DOHH2 (cell line): ENCODE measurements at regions not wholly inside any gene's neighbourhood (a gene's known extent, or its start where the extent isn't known, plus 50 kb on each side); places are given as distances from the start of the nearest gene placed in this dataset.

ENCODE experiments used
- H3F3A ChIP-seq: fragments of 200-600 bp; sonication (generic), shearing (Covaris generic); 2 replicates; pipeline ENCODE4 v1.6.0; 2016; ENCODE audit warnings: antibody characterized with exemption, mild to moderate bottlenecking; ENCODE audit not compliant: control insufficient read depth, insufficient read depth
- H3K27ac ChIP-seq: fragments of 200-600 bp; sonication (generic); 2 replicates; pipeline ENCODE4 v1.5.1; 2014; ENCODE audit warnings: low read depth, mild to moderate bottlenecking, low read length, moderate library complexity
- H3K27me3 ChIP-seq: fragments of 200-600 bp; sonication (generic); 2 replicates; pipeline ENCODE4 v1.6.1; 2014; ENCODE audit warnings: mild to moderate bottlenecking, low read length, mixed read lengths; ENCODE audit not compliant: control insufficient read depth
- H3K36me3 ChIP-seq: fragments of 200-600 bp; sonication (generic); 2 replicates; pipeline ENCODE4 v1.6.1; 2014; ENCODE audit warnings: mild to moderate bottlenecking, low read length, moderate library complexity, mixed read lengths; ENCODE audit not compliant: control insufficient read depth
- H3K4me1 ChIP-seq: fragments of 200-600 bp; sonication (generic); 2 replicates; pipeline ENCODE4 v1.6.1; 2014; ENCODE audit warnings: mild to moderate bottlenecking, low read length, mixed read lengths; ENCODE audit not compliant: control insufficient read depth
- H3K4me2 ChIP-seq: fragments of 200-600 bp; sonication (generic); 2 replicates; pipeline ENCODE4 v1.6.0; 2014; ENCODE audit warnings: mild to moderate bottlenecking, low read length, moderate library complexity
- H3K4me3 ChIP-seq: fragments of 200-600 bp; sonication (generic); 2 replicates; pipeline ENCODE4 v1.5.1; 2014; ENCODE audit warnings: mild to moderate bottlenecking, low read length, mixed read lengths
- H3K79me2 ChIP-seq: fragments of 200-600 bp; sonication (generic); 2 replicates; pipeline ENCODE4 v1.6.1; 2014; ENCODE audit warnings: mild to moderate bottlenecking, low read length, mixed read lengths; ENCODE audit not compliant: control insufficient read depth
- H3K9me2 ChIP-seq: fragments of 200-600 bp; sonication (generic); replicated peaks from 2 replicates; pipeline ENCODE4 v1.6.1; 2014; ENCODE audit warnings: mild to moderate bottlenecking, low read length, mixed read lengths; ENCODE audit not compliant: control insufficient read depth
- H3K9me3 ChIP-seq: fragments of 200-600 bp; sonication (generic); 2 replicates; pipeline ENCODE4 v1.6.1; 2014; ENCODE audit warnings: antibody characterized with exemption, low read length, mixed read lengths; ENCODE audit not compliant: control insufficient read depth, insufficient read depth
- H4K20me1 ChIP-seq: fragments of 200-600 bp; sonication (generic); 2 replicates; pipeline ENCODE4 v1.6.0; 2014; ENCODE audit warnings: low read depth, mild to moderate bottlenecking, antibody characterized with exemption, low read length, moderate library complexity; ENCODE audit not compliant: control insufficient read depth, insufficient read depth
- CTCF ChIP-seq: fragments of 200-600 bp; sonication (generic); IDR thresholded peaks from one replicate; pipeline ENCODE4 v1.5.1; 2014; ENCODE audit warnings: antibody characterized with exemption, mild to moderate bottlenecking, low read depth, low read length; ENCODE audit not compliant: poor library complexity, severe bottlenecking
- EZH2phosphoT487 ChIP-seq: fragments of 200-600 bp; sonication (generic); IDR thresholded peaks from 2 replicates; pipeline ENCODE4 v1.6.1; 2017; ENCODE audit warnings: borderline replicate concordance, mild to moderate bottlenecking, antibody characterized with exemption, low read length, moderate library complexity, mixed read lengths

DNA sequence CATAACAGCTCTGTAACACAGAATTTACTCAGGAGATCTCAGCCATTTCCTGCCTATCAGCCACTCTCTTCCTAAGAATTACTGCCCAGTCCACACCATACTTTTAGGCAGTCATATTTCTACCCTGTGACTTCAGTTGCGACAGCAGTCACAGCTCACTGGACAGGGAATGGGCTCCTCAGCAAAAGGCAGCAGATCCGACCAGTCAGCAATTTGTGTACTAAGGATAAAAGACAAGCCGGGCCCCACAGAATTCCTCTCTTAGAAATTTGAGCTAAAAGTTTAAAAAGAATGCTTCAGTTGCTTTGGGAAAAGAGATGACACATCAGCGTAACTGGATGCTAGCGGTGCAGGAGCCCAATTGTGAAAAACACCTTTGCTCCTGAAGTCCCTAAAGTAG, 172.1 kb downstream of the ENC1 start:
- Histone ChIP-seq H3K79me2 (no peaks in the 10 kb centered on the region), H3K9me2 (no peaks in the 10 kb centered on the region), H3K4me3 (no peak overlapping the region), H3F3A (no peaks in the 10 kb centered on the region), H3K4me1 (no peaks in the 10 kb centered on the region), H3K27ac (no peak overlapping the region), H4K20me1 (no peaks in the 10 kb centered on the region), H3K27me3 (no peaks in the 10 kb centered on the region), H3K9me3 (no peaks in the 10 kb centered on the region), H3K36me3 (no peaks in the 10 kb centered on the region), H3K4me2 (no peak overlapping the region)
- TF ChIP-seq CTCF, result no peak
- no peak for TF ChIP-seq EZH2phosphoT487

DNA sequence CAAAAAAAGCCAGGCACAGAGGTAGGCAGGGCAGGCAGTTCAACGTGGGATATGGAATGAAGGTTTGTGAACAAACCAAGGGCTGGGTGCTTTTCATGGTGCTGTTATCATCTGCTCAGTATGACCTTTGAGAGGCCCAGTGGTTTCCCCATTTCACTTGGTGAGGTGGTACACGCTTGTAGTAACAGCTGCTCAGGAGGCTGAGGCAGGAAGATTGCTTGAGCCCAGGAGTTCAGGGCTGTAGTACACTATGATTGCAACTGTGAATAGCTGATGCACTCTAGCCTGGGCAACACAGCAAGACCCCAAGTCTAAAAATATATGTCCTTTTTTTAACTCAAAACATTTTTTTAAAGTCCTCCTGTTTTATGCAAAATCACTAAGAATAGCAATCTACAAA, 174.8 kb downstream of the ENC1 start:
- Histone ChIP-seq H3K9me2 (no peaks in the 10 kb centered on the region), H3K79me2 (no peaks in the 10 kb centered on the region), H3K4me2 (no peak overlapping the region), H4K20me1 (no peaks in the 10 kb centered on the region), H3K27ac (no peak overlapping the region), H3F3A (no peaks in the 10 kb centered on the region), H3K4me1 (no peaks in the 10 kb centered on the region), H3K9me3 (no peaks in the 10 kb centered on the region), H3K27me3 (no peaks in the 10 kb centered on the region), H3K4me3 (no peak overlapping the region), H3K36me3 (no peaks in the 10 kb centered on the region)
- no peak for TF ChIP-seq EZH2phosphoT487
- no peak for TF ChIP-seq CTCF

DNA sequence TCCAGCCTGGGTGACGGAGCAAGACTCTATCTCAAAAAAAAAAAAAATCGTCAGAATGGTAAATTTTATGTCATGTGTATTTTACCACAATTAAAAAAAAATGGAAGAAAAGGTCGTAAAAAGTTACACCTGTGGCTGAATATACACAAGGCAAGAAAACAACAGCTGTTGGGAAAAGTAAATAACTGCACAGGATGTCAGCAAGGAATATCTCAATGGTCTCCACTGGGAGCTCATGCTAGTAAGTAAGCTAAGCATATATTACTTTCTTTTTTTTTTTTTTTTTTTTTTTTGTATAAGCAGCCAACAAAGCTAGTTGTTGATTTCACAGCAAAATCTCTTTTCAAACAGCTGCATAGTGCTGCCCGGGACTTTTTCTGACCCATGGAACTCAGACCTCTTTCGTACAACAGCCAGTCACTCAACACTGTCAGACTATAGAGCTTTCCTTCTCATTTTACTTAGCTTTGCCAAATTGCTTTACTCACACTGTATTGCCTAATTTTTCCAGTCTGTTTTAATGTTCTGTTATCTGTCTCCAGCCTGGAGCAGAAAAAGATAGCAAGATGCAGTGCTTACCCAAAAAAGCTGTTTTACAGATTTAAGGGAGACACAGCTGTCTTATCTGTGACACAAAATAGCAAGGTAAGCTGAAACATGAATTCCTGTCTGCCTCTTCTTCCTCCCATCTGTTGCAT, 175.9 kb downstream of the ENC1 start:
- Histone ChIP-seq H3K36me3 (no peaks in the 10 kb centered on the region), H3K9me3 (no peaks in the 10 kb centered on the region), H3F3A (no peaks in the 10 kb centered on the region), H3K27ac (no peak overlapping the region), H3K4me3 (no peak overlapping the region), H3K9me2 (no peaks in the 10 kb centered on the region), H3K79me2 (no peaks in the 10 kb centered on the region), H3K4me2 (no peak overlapping the region), H4K20me1 (no peaks in the 10 kb centered on the region), H3K27me3 (no peaks in the 10 kb centered on the region), H3K4me1 (no peaks in the 10 kb centered on the region)
- no peak for TF ChIP-seq CTCF
- no peak for TF ChIP-seq EZH2phosphoT487
